Breast epithelium (tissue), 4 donors: ENCODE measurements at regions not wholly inside any gene's neighbourhood (a gene's known extent, or its start where the extent isn't known, plus 50 kb on each side); places are given as distances from the start of the nearest gene placed in this dataset.

Experiments used
- DNase-seq, 2 donors: peaks; one replicate each; pipeline ENCODE4 v3.0.0-alpha.2; 2019; ENCODE audit warnings: low spot score in 2 of 2
- H3K27ac ChIP-seq, 2 donors: fragments of 200-600 bp; sonication (generic) in 1 of 2; one replicate each; pipeline ENCODE4 v1.5.1; 2016 to 2019; ENCODE audit warnings: mild to moderate bottlenecking in 1 of 2
- H3K27me3 ChIP-seq, 2 donors: fragments of 200-600 bp; sonication (generic) in 1 of 2; one replicate each; pipeline versions ENCODE4 v1.5.1 to v1.6.0; 2017 to 2019; ENCODE audit warnings: control low read depth in 1 of 2, mild to moderate bottlenecking in 1 of 2
- H3K36me3 ChIP-seq: fragments of 200-600 bp; one replicate; pipeline ENCODE4 v1.5.1; 2019
- H3K4me1 ChIP-seq, 2 donors: fragments of 200-600 bp; sonication (generic); one replicate each; pipeline ENCODE4 v1.5.1; 2016 to 2019; ENCODE audit warnings: control low read depth in 1 of 2
- H3K4me3 ChIP-seq, 3 donors: fragments of 200-600 bp; sonication (generic); 1 replicate in 2 of 3; 2 replicates in 1 of 3; pipeline ENCODE4 v1.5.1; 2016 to 2019; ENCODE audit warnings: mild to moderate bottlenecking in 3 of 3, moderate library complexity in 2 of 3
- H3K9me3 ChIP-seq, 2 donors: fragments of 200-600 bp; sonication (generic) in 1 of 2; one replicate each; pipeline ENCODE4 v1.5.1; 2016 to 2019; ENCODE audit warnings: control low read depth in 1 of 2
- CTCF ChIP-seq, 3 donors: fragments of 450-650 bp; IDR thresholded peaks; one replicate each; pipeline ENCODE4 v1.5.1; 2016 to 2017; ENCODE audit warnings: antibody characterized with exemption in 3 of 3, mild to moderate bottlenecking in 3 of 3, moderate library complexity in 3 of 3
- POLR2A ChIP-seq: fragments of 450-650 bp; IDR thresholded peaks from one replicate; pipeline ENCODE4 v1.6.1; 2016; ENCODE audit warnings: antibody characterized with exemption, mild to moderate bottlenecking, moderate library complexity
- POLR2AphosphoS5 ChIP-seq, 3 donors: sonication (generic); formaldehyde crosslinking; IDR thresholded peaks; one replicate each; pipeline ENCODE4 v1.6.1; 2017; ENCODE audit warnings: antibody characterized with exemption in 3 of 3
- intact Hi-C: fragments of 100-400 bp; cut with DNase I; formaldehyde crosslinking; loops from one replicate; pipeline ENCODE4 v1.15.1; 2023; ENCODE audit warnings: low total_unique reads

GRCh38 chr2:201968050-201968449, 65.6 kb upstream of the FZD7 start:
- H3K27ac ChIP-seq, result no peak overlapping the region
- TF ChIP-seq POLR2A (no peak), CTCF (IDR thresholded peaks at IDR 0.05) (no peak), POLR2AphosphoS5 (IDR thresholded peaks at IDR 0.05) (no peak)
- no peaks in the 10 kb centered on the region for H3K4me1 ChIP-seq
- intact Hi-C loops, result no loop called here
- H3K4me3 ChIP-seq, result no peak overlapping the region
- H3K36me3 ChIP-seq, result no peaks in the 10 kb centered on the region
- H3K27me3 ChIP-seq, result no peaks in the 10 kb centered on the region
- H3K9me3 ChIP-seq, result no peaks in the 10 kb centered on the region
- no peak for DNase-seq

- no peak for TF ChIP-seq POLR2A
- TF ChIP-seq POLR2AphosphoS5 (IDR thresholded peaks at IDR 0.05), result no peak
- no peak for TF ChIP-seq CTCF (IDR thresholded peaks at IDR 0.05)
- H3K4me3 ChIP-seq, result no peak overlapping the region
- no peaks in the 10 kb centered on the region for H3K27me3 ChIP-seq
- no peak for DNase-seq
- H3K9me3 ChIP-seq, result no peaks in the 10 kb centered on the region
- H3K27ac ChIP-seq, result no peak overlapping the region
- intact Hi-C loops, result no loop called here
- no peaks in the 10 kb centered on the region for H3K4me1 ChIP-seq
- no peaks in the 10 kb centered on the region for H3K36me3 ChIP-seq
Measured at GRCh38 chr2:201968476-201968875, 65.2 kb upstream of the FZD7 start.

GRCh38 chr2:201969241-201969937, 64.3 kb upstream of the FZD7 start:
- H3K9me3 ChIP-seq, result no peaks in the 10 kb centered on the region
- H3K4me1 ChIP-seq, result no peaks in the 10 kb centered on the region
- no peak for DNase-seq
- TF ChIP-seq POLR2A (no peak), POLR2AphosphoS5 (IDR thresholded peaks at IDR 0.05) (no peak), CTCF (IDR thresholded peaks at IDR 0.05) (no peak)
- no peaks in the 10 kb centered on the region for H3K27me3 ChIP-seq
- no peak overlapping the region for H3K27ac ChIP-seq
- H3K36me3 ChIP-seq, result no peaks in the 10 kb centered on the region
- H3K4me3 ChIP-seq, result no peak overlapping the region
- intact Hi-C loops, result no loop called here

GRCh38 chr2:201969938-201970785, 63.5 kb upstream of the FZD7 start:
- DNase-seq, result no peak
- H3K4me1 ChIP-seq, result no peaks in the 10 kb centered on the region

More at GRCh38 chr2:201969938-201970785, 63.5 kb upstream of the FZD7 start:
- Histone ChIP-seq H3K9me3 (no peaks in the 10 kb centered on the region), H3K27ac (no peak overlapping the region), H3K4me3 (no peak overlapping the region), H3K36me3 (no peaks in the 10 kb centered on the region), H3K27me3 (no peaks in the 10 kb centered on the region)
- TF ChIP-seq POLR2A (no peak), CTCF (IDR thresholded peaks at IDR 0.05) (no peak), POLR2AphosphoS5 (IDR thresholded peaks at IDR 0.05) (no peak)
- intact Hi-C loops, result no loop called here
